HFF-Myc (cell line): ENCODE measurements at regions not wholly inside any gene's neighbourhood (a gene's known extent, or its start where the extent isn't known, plus 50 kb on each side); places are given as distances from the start of the nearest gene placed in this dataset.

ENCODE experiments used
- DNase-seq: peaks from one replicate; pipeline ENCODE4 v3.0.0-alpha.2; 2011; ENCODE audit warnings: low read depth; ENCODE audit errors: extremely low read depth
- H3K4me3 ChIP-seq: replicated peaks from 2 replicates; pipeline ENCODE4 v1.5.1; 2011; ENCODE audit warnings: low read depth, mild to moderate bottlenecking, control low read depth, low read length
- TF ChIP-seq, protein P1 (sequence below): IDR thresholded peaks from 2 replicates; pipeline ENCODE4 v1.5.1; 2012; ENCODE audit warnings: mild to moderate bottlenecking, low read depth, low read length, control low read depth; ENCODE audit errors: missing control alignments

DNA sequence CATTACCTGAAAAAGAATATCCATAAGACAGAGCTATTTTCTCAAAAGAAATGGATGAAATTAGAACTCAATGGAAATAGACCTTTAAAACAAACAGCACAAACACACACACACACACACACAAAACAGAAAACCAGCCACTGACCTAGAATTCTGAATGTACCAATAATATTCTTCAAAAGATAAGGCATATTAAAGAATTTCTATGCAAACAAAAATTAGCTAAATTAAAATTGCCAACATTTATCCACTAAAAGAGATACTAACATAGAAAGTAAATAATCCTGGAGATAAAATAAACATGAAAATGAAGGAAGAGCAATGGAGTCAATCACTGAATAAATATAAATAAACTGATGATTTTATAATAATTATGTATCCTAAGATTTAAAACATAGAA lies 431.2 kb downstream of the SH2D4B start:
- DNase-seq = no peak
- H3K4me3 ChIP-seq = no peak overlapping the region
- TF ChIP-seq, protein P1, sequence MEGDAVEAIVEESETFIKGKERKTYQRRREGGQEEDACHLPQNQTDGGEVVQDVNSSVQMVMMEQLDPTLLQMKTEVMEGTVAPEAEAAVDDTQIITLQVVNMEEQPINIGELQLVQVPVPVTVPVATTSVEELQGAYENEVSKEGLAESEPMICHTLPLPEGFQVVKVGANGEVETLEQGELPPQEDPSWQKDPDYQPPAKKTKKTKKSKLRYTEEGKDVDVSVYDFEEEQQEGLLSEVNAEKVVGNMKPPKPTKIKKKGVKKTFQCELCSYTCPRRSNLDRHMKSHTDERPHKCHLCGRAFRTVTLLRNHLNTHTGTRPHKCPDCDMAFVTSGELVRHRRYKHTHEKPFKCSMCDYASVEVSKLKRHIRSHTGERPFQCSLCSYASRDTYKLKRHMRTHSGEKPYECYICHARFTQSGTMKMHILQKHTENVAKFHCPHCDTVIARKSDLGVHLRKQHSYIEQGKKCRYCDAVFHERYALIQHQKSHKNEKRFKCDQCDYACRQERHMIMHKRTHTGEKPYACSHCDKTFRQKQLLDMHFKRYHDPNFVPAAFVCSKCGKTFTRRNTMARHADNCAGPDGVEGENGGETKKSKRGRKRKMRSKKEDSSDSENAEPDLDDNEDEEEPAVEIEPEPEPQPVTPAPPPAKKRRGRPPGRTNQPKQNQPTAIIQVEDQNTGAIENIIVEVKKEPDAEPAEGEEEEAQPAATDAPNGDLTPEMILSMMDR = no peak

DNA sequence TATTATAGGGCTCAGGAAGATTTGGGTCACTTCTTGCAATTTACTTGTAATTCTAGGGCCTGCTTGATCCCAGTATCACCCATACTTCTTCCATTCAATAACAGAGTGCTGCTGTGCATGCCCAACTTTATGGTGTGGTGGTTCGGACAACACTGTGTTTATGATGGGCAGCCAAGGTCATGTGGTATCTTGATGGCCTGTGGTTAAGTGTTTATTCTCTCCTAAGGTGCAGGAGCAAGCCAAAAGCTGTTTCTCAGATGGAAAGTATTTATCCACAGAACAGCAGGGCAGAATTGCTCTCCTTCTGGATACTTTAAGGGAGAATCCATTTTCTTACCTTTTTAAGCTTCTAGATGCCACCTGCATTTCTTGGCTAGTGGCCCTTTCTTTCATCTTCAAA lies 433.8 kb downstream of the SH2D4B start:
- TF ChIP-seq, protein P1 = no peak
- DNase-seq = no peak
- no peak overlapping the region for H3K4me3 ChIP-seq

DNA sequence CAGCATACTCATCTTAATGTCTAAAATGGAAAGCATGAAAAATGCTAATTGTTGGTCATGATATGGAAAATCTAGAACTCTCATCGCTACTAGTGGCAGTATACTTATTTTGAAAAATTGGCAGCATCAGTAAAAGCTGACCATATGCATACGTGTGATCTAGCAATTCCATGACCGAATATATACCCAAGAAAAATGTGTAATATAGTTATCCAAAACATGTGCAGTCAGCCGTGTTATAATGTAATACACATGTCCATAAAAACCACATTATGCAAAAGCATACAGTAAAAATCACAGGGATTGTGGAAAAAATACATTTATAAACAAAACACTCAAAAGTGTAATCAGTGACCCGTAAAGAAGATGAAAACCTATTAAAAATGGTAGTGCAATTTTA lies 439.0 kb downstream of the SH2D4B start:
- no peak for DNase-seq
- TF ChIP-seq, protein P1 = no peak
- no peak overlapping the region for H3K4me3 ChIP-seq

DNA sequence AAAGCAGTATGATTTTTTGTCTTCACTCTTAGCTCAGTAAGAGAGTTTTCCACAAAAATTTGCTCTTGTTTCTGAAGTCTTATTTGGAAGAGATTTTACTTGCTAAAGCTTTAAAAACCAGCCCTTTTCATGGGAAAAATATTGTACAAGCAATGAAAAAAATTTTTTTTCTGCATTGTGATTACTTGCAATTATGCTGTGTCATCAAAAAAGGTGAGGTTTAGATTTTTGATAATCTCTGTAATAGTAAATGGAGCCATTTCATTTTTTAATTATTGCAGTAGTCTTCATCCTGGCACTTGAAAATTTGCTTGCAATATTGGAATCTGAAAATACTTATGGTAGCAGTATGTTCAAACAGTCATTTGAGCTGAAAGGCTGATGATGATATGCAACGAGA lies 447.4 kb downstream of the SH2D4B start:
- no peak for DNase-seq
- H3K4me3 ChIP-seq = no peak overlapping the region
- TF ChIP-seq, protein P1 = no peak

DNA sequence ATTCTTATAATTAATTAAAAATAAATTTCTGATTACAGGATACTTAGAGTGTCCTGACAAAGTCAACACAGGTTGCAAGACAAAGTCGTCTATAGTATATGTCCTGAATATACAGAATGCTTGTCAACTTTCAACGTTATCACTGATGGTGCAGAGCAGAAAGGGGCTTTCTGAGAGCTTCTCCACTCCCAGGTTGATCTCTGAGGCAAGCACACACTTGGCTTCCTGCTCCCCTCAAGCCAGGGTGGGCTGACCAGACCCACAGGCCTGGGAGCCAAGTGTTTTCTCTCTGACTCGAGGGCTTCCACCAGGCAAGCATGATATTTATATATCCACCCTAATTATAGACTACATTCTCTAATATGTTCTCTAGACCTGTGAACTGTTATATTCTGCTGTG lies 448.9 kb downstream of the SH2D4B start:
- TF ChIP-seq, protein P1 = no peak
- no peak for DNase-seq
- H3K4me3 ChIP-seq = no peak overlapping the region

DNA sequence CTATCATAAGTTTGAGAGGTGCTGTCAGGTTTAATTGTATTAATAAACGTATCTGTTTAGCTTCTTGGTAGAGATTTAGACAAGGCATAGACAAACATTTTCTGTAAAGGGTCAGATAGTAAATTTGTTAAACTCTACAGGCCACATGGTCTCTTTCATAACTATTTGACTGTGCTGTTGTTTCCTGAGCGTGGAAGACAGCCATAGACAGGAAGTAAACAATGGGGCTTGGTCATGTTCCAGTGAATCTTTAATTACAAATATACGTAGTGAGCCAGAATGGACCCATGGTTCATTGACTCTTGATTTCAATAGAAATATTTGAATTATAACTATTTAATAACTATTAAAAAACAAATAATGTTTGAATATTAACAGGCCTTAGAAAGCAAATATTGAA lies 451.1 kb downstream of the SH2D4B start:
- no peak for DNase-seq

DNA sequence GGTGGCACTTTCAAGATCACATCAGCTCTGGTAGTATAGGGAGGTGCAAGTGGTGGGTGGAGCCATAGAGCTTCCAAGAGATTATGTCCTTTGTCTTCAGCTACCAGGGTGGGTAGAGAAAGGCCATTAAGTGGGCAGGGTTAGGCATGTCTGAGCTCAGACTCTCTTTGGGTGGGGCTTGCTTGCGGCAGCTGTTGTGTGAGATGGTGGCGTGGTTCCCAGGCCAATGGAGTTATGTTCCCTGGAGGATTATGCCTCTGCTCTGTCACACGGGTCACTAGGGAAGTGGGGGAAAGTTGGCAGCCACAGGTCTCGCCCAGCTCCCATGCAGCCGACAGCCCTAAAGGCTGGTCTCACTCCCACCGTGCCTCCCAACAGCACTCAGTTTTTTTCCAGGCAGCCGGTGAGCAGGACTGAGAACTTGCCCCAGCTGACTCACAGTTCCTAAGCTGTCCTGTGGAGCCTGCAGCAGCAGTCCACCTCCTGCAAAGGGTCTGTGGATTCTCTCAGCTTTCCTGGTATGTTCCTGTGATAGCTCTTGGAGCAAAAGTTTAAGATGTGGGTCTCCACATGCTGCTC lies 459.0 kb downstream of the SH2D4B start:
- H3K4me3 ChIP-seq = no peak overlapping the region
- TF ChIP-seq, protein P1 = no peak
- DNase-seq = no peak

More for the DNA sequence above, 451.1 kb downstream of the SH2D4B start:
- TF ChIP-seq, protein P1 = no peak
- H3K4me3 ChIP-seq = no peak overlapping the region
